ENCODE measurements at regions not wholly inside any gene's neighbourhood (a gene's known extent, or its start where the extent isn't known, plus 50 kb on each side); places are given as distances from the start of the nearest gene placed in this dataset.

DNA sequence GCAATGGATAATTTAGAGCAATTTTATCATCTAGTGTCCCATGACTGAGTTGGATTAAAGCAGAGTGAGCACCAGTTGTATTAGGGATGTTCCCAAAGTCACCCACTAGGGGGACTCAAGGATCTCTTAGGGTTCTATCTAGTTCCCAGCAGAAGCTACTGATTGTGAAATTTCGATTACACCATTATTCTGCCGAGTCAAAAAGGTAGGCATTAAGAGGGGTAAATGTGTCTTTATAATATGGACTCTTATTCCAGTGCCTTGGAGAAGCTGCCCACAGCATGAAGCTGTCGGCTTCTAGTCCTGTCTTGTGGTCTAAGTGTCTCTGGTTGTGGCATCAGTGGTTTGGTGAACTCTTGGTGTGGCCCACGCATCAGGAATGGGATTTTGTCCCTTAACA lies 53.3 kb downstream of the RGS12 start:
- TF ChIP-seq, protein P1, sequence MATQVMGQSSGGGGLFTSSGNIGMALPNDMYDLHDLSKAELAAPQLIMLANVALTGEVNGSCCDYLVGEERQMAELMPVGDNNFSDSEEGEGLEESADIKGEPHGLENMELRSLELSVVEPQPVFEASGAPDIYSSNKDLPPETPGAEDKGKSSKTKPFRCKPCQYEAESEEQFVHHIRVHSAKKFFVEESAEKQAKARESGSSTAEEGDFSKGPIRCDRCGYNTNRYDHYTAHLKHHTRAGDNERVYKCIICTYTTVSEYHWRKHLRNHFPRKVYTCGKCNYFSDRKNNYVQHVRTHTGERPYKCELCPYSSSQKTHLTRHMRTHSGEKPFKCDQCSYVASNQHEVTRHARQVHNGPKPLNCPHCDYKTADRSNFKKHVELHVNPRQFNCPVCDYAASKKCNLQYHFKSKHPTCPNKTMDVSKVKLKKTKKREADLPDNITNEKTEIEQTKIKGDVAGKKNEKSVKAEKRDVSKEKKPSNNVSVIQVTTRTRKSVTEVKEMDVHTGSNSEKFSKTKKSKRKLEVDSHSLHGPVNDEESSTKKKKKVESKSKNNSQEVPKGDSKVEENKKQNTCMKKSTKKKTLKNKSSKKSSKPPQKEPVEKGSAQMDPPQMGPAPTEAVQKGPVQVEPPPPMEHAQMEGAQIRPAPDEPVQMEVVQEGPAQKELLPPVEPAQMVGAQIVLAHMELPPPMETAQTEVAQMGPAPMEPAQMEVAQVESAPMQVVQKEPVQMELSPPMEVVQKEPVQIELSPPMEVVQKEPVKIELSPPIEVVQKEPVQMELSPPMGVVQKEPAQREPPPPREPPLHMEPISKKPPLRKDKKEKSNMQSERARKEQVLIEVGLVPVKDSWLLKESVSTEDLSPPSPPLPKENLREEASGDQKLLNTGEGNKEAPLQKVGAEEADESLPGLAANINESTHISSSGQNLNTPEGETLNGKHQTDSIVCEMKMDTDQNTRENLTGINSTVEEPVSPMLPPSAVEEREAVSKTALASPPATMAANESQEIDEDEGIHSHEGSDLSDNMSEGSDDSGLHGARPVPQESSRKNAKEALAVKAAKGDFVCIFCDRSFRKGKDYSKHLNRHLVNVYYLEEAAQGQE (IDR thresholded peaks at IDR 0.05; ENCODE audit: low read depth): no peak
- TF ChIP-seq EGR1 (IDR thresholded peaks at IDR 0.05) (no peak), NFIC (IDR thresholded peaks at IDR 0.05) (no peak)
- TF ChIP-seq, protein P2, sequence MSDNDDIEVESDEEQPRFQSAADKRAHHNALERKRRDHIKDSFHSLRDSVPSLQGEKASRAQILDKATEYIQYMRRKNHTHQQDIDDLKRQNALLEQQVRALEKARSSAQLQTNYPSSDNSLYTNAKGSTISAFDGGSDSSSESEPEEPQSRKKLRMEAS (IDR thresholded peaks at IDR 0.05): no peak
- TF ChIP-seq, protein P3, sequence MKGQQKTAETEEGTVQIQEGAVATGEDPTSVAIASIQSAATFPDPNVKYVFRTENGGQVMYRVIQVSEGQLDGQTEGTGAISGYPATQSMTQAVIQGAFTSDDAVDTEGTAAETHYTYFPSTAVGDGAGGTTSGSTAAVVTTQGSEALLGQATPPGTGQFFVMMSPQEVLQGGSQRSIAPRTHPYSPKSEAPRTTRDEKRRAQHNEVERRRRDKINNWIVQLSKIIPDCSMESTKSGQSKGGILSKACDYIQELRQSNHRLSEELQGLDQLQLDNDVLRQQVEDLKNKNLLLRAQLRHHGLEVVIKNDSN (IDR thresholded peaks at IDR 0.05): no peak

All from Ishikawa (cell line).